ENCODE measurements at regions not wholly inside any gene's neighbourhood (a gene's known extent, or its start where the extent isn't known, plus 50 kb on each side); places are given as distances from the start of the nearest gene placed in this dataset.

GRCh38 chrX:10882484-10882883, 228.6 kb upstream of the HCCS start:
- TF ChIP-seq EZH2 (optimal IDR thresholded peaks at IDR 0.05; ENCODE audit: low read depth, low read length) (no peak), EZH2phosphoT487 (IDR thresholded peaks at IDR 0.05; ENCODE audit: low read length) (no peak)
- TF ChIP-seq, protein P1, sequence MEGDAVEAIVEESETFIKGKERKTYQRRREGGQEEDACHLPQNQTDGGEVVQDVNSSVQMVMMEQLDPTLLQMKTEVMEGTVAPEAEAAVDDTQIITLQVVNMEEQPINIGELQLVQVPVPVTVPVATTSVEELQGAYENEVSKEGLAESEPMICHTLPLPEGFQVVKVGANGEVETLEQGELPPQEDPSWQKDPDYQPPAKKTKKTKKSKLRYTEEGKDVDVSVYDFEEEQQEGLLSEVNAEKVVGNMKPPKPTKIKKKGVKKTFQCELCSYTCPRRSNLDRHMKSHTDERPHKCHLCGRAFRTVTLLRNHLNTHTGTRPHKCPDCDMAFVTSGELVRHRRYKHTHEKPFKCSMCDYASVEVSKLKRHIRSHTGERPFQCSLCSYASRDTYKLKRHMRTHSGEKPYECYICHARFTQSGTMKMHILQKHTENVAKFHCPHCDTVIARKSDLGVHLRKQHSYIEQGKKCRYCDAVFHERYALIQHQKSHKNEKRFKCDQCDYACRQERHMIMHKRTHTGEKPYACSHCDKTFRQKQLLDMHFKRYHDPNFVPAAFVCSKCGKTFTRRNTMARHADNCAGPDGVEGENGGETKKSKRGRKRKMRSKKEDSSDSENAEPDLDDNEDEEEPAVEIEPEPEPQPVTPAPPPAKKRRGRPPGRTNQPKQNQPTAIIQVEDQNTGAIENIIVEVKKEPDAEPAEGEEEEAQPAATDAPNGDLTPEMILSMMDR (IDR thresholded peaks at IDR 0.05; ENCODE audit: low read length) = no peak
